ENCODE measurements at regions not wholly inside any gene's neighbourhood (a gene's known extent, or its start where the extent isn't known, plus 50 kb on each side); places are given as distances from the start of the nearest gene placed in this dataset.
A peak's percentile ranks its signal among the peaks of the same experiment; 100 is the strongest.
"Not testable (repeated sequence)": the region's sequence is repeated elsewhere in the genome, so short reads cannot be mapped to it uniquely, and the experiment has no call there.

DNA sequence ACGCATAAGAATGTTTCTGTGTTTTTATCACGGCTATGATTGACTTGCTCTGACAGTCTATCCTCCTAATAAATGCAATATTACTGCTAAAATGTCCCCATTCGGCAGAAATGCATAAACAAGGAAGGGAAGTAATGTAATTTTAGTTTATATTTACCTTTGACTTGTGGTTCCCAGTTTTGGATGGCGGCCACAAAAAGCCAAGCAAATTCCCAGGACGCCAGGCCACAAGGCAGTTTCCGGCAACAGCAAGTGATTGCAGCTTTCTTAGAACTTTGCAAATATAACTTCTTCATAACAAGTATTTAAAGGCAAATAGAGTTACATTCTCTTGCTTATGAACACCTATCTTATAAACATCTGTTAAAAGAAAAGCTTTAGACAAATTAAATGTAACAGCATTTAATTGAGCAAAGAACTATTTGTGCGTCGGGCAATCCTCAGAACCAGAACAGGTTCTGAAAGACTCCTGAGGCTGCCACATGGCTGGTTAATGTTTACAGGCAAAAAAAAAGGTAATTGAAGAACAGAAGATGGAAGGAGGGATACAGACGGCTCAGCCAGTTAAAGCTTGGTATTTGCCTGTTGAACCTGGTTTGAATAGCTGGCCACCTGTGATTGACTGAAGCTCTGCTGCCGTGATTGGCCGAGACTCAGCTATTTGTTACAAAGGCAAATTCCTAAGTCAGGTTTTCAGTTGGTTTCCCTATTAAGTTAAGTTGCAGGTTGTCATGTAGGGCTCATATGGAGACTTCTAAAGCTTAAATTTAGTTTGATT, 80.8 kb downstream of the C21orf91 start:
- DNase-seq (ENCODE audit: low read depth), result no peak

DNA sequence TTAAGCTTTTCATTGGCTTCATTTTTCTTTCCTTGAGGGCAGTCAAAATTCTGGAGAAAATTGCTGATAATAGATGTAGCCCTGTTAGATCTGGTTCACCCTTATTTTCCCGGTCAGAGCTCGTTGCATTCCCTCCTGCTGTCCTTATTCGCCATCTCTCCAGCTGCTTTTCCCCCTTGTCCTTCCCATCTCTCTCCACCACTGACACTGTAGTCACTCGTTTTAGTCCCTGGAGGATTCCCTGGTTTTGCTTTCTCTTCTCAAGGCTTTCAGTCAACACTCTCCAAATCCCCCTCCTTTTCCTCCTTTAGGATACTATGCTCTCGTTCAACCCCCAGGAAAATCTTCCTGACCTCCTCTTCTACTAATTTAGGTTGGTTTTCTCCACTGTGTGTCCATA, 83.1 kb downstream of the C21orf91 start:
- no peak for DNase-seq (ENCODE audit: low read depth)

DNA sequence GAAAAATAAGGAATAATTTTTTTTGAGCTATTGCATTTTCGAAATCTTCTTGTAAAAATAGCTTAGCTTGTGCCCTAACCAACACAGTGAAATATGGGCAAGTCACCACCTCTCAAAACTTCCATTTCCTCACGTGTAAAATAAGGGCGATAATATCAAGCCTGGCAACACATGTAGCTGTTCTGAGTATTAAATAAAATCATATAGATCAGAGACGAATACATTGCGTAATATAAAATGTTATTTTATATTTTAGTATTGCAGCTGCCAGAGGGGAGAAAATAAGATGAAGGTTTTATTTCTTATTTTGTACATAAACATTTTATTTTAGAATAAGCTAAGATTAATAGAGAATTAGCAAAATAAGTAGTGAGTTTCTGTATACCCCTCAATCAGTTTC, 85.9 kb downstream of the C21orf91 start:
- no peak for DNase-seq (ENCODE audit: low read depth)

DNA sequence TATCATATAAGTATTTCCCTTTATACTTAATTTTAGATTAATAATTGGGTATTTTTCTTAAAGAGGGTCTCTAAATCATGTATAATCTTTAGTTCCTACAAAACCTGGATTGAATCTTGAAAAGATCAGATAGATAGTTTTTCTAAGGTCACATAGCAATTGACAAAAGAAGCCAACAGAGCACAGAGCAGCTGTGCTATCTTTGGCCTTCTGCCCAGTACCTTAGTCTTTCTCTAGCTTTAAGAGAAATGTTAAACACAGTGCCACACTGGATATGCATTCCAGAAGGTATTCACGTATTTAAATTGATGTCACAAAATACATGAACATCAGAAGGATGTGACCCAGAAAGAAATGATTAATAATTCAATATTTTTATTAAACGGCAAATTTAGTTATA, 86.8 kb downstream of the C21orf91 start:
- no peak for DNase-seq (ENCODE audit: low read depth)

DNA sequence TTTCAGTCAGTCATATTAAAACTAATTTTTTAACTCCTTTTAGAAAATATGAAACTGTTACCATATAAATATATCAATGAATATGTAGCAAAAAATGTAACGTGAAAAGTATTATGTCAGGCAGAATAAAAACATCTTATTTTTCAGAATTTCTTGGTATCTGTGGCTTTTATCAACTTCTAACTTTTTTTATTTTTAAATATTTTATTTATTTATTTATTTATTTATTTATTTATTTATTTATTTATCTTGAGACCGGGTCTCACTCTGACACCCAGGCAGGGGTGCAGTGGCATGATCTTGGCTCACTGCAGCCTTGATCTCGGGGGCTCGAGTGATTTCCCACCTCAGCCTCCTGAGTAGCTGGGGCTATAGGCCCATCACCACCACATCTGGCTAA, 87.6 kb downstream of the C21orf91 start:
- DNase-seq (ENCODE audit: low read depth), result no peak

DNA sequence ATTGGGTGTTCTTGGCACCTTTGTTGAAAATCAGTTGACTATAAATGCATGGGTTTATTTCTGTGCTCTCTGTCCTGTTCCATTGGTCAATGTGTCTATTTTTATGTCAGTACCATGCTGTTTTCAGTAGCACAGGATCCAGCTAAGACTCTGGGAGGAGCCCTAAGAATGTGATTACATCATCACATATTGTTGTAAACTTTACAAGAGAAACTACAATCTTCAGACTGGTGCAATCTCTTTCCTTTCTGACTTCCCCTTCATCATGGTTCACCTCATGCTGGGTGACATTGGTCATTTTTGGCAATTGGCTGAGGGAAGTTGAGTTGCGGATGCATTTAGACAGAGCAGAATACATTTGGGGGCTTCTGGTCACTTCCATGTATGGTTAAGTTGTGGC, 88.4 kb downstream of the C21orf91 start:
- no peak for DNase-seq (ENCODE audit: low read depth)

DNA sequence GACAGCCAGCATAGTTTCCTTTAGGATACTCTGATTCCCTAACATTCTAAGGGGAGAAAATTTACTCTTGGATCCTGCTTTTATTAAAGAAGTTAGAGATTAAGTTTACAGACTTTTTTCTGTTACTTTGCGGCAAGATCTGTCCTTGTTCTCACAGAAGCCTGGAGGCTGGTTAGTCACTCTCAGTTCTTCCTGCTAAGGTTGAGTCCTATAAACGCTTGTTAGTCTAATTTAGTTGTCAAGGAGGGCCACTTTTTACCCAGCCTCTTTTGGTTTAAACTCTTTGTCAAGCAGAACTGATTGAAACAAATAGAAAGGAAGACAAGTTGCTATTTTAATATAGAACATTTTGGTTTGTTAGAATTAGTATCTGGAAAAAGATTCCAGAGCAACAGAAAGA, 89.7 kb downstream of the C21orf91 start:
- no peak for DNase-seq (ENCODE audit: low read depth)

DNA sequence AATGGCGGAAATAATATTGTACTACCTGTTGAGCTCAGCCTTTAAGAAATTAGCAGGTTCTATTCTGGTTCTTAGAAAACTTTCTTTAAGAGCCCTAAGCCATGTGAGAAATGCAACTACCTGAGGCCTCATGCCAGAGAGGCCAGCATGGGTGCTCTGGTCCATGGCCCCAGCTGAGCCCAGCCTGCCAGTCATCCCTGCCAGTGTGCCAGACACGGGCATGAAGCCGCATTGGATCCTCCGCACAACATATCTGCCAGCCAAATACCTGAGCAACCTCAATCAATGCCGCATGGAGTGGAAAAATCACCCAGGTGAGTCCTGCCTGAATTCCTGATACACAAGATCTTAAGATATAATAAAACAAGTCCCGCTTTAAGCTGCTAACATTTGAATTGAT, 91.8 kb downstream of the C21orf91 start:
- DNase-seq (ENCODE audit: low read depth), result no peak

DNA sequence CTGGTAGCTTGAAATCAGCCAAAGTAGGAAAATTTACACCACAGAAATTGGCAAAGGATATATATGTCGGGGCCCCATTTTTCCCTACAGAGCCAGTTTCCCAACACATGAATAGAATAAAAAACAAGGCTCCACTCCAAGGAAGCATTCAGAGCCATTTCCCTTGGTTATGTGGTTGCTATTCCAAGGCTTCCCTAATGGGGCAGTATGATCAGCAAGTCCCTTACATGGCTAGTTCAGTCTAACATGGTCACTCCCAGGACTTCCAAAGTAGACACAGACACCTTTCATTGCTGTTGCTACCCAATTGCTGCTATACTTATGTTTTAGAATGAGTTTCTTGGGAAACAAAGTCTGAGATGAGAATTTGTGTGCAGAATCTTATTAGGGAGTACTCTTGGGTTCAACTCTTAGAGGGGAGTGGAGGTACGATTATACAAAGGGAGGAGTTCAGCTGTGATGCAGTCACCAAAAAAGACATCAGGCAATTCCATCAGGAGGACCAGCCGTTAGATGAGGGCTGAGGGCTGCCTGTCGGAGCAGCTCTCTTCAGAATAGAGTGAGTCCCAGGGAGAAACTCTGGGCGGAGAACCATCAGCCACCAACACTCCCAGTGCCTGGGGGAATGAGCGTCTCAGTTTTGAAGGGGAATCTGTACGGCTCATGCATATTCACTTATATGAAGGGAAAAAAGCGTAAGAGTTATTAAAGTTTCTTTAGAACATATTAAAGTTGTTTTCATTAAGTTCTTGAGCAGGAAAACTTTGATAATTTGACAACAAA, 92.9 kb downstream of the C21orf91 start:
- DNase-seq (ENCODE audit: low read depth), result peak; percentile 0

DNA sequence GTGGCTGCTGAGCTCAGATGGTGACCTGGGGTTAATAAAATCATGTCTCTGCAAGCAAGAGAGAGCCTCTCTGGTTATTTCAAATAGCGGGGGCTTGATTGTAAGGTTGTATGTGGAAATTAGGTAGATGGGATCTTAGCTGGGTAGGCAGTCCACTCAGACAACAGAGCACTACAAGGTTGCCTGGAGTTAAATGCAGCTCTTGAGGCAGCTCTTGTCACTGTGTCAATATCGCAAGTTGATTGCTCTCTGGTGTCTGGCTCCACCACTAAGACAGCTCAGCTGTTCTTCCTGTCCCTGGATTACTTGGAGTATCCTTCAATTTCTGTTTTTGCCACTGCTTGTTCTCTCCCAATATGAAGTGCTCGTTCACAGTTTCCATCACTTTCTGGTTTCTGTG, 93.8 kb downstream of the C21orf91 start:
- DNase-seq (ENCODE audit: low read depth), result no peak

DNA sequence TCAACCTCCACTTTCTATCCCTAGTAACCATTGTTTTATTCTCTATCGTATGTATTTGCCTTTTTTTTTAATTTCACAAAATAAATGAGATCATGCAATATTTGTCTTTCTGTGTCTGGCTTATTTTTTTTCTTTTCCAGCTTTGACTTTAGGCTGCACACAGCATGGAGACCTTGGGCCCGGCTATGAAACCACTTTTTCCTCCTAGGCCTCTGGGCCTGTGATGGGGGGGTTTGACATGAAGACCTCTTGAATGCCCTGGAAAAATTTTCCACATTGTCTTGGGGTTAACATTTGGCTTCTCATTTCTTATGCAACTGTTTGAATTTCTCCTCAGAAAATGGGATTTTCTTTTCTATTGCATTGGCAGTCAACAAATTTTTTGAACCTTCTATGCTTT, 100.2 kb upstream of the BTG3 start:
- no peak for DNase-seq (ENCODE audit: low read depth)

DNA sequence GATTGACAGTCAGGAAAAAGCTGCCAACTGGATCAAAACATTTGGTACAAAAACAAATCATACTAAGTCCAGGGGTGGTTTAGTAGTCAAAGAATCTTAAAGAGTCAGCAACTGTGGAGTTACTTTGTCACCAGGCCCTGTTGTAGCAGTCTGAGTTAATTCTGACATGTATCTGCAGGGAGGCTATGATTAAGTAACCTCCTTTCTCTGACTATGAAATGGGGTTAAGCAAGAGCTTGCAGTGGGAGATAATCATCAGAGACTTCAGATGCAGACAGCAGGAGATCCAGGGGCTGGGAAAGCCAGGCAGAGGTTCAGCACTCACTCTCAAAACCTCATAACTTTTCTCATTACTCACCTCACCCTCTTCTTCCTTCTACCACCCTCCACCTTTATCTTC, 99.2 kb upstream of the BTG3 start:
- no peak for DNase-seq (ENCODE audit: low read depth)

DNA sequence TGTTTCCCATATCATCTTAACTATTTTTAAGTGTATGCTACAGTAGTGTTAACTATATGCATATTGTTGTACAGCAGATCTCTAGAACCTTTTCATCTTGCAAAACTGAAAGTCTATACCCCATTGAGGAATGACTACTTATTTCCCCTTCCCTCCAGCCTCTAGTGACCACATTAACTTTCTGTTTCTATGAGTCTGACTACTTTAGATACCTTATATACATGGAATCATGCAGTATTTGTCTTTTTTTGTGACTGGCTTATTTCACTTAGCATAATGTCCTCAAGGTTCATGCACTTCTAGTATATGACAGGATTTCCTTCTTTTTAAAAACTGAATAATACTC, 96.5 kb upstream of the BTG3 start:
- no peak for DNase-seq (ENCODE audit: low read depth)

DNA sequence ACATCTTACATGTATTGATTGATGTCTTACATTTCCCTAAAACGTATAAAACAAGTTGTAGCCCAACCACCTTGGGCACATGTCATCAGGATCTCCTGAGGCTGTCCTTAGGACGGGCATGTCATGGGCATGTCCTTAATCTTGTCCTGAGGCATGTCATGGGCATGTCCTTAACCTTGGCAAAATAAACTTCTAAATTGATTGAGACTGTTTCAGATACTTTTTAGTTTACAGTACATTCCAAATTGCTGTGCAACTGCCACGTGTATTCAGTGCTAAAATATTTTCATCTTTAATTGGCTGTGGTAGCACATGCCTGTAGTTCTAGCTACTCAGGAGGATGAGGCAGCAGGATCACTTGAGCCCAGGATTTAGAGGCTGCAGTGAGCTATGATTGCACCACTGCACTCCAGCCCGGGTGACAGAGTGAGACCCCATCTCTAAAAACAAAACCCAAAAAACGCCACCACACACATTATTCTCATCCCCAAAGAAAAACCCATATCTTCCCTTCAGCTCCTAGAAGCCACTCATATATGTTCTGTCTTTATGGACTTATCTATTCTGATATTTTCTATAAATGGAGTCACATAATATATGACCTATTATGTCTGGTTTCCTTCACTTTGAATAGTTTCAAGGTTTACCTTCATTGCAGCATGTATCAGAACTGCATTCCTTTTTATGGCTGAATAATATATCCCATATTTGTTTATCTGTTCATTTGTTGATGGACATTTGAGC, 96.0 kb upstream of the BTG3 start:
- no peak for DNase-seq (ENCODE audit: low read depth)

DNA sequence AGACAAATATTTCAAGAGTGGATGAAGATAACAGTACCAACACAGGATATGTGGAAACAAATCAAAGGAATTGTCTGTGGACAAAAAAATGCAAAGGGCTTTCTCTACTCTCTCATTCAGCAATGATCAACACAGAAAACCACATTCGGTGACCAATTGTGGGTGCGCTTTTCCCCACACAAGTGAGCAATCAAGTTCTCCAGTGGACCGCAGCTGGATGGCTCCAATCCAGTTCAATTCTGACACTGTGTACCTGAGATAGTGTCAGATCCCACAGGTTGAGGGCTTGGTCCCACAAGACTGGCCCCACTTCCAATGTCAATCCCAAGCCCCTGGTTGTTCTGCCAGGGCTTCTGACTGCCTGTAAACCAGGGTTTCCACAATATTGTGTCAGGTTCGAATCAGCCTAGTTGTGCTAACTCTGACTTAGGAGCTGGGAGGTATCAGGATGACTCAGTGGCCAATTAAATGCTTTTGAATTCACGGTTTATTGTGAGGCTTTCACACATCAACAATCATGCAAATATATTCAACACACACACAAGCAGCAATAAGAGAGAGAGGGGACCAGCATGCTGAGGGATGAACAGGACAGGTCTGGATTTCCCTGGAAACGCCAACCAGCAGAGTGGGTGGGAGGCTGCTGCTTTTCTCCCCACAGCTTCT, 87.0 kb upstream of the BTG3 start:
- DNase-seq (ENCODE audit: low read depth), result no peak

DNA sequence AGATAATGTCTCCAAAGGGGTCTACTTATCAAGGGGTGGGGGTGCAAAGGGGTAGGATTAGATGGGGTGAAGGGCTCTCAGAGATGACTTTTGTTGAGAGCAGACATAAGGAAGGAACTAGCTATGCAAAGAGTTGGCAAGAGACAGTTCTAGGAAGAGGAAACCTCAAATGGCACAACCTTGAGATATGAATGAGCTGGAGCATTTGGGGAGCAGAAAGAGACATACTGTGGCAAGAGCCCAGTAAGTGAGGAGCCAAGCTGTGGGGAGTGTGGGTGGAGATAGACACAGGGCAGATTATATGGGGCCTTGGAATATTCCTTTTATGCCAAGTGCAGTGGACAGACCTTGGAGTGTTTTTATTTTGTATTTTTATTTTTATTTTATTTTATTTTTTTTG, 84.8 kb upstream of the BTG3 start:
- no peak for DNase-seq (ENCODE audit: low read depth)

DNA sequence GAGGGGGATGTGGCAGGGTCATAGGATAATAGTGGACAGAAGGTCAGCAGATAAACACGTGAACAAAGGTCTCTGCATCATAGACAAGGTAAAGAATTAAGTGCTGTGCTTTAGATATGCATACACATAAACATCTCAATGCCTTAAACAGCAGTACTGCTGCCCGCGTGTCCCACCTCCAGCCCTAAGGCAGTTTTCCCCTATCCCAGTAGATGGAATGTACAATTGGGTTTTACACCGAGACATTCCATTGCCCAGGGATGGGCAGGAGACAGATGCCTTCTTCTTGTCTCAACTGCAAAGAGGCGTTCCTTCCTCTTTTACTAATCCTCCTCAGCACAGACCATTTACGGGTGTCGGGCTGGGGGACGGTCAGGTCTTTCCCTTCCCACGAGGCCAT, 81.7 kb upstream of the BTG3 start:
- not testable (repeated sequence) for DNase-seq (ENCODE audit: low read depth)

DNA sequence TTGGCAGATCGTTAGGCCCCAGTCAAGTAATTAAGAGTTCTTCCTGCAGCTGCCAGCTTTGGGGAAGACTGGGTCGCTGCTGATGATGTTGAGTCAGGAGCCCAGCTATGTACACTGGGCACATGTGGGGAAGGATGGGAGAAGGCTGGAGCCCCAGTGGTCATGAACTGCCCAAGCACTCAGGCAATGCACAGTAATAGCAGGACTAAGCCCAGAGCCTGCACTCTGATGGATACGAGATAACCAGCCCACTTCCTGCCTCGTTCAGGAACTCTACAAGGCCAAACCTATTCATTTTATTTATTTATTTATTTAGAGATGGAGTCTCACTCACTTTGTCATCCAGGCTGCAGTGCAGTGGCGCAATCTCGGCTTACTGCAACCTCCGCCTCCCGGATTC, 81.1 kb upstream of the BTG3 start:
- DNase-seq (ENCODE audit: low read depth), result no peak

DNA sequence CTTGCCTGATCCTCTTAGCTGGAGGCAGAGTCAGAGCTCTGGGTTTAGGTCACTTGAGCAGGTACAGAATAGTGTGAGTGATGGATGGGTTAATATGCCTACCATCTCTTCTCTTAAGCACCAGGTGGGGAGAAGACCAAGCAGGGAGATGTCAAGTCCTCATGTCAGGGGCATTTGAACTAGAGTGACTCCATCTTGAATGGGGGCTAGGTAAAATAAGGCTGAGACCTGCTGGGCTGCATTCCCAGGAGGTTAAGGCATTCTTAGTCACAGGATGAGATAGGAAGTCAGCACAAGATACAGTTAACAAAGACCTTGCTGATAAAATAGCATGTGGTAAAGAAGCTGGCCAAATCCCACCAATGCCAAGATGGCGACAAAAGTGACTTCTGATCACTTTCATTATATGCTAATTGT, 77.4 kb upstream of the BTG3 start:
- no peak for DNase-seq (ENCODE audit: low read depth)

DNA sequence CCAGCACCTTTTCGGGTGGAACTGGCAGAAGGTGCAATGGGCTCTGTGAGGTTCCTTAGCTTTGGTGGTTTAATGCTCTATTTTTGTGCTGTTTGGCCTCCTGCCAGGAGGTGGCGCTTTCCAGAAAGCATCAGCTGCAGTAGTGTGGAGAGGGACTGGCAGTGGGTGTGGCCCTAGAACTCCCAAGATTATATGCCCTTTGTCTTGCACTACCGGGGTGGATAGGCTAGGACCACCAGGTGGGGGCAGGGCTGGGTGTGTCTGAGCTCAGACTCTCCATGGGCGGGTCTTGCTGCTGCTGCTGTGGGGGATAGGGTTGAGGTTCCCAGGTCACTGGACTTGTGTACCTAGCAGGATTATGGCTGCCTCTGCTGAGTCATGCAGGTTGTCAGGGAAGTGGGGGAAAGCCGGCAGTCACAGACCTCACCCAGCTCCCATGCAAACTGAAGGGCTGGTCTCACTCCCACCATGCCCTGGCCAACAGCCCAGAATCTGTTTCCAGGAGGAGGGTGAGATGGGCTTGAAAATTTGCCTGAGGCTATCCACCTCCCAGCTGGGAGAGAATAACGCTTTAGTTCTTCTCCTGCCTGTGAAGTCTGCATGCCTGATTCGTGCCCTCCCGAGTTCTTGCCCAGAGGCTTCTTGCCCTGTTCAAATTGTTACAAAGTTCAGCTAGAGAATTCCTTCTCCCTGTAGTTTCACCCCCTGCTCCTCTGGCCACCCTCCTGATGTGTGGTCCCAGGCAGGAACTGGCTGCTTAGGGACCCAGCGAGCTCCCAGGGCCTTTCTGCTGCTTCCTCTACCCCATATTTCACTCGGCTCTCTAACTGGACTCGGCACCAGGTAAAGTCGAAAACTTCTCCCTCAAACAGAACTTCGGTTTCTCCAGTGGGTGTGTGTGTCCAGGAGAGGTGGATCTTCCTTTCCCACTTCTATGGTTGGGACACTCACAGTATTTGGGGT, 76.5 kb upstream of the BTG3 start:
- peak; percentile 13 for DNase-seq (ENCODE audit: low read depth)

DNA sequence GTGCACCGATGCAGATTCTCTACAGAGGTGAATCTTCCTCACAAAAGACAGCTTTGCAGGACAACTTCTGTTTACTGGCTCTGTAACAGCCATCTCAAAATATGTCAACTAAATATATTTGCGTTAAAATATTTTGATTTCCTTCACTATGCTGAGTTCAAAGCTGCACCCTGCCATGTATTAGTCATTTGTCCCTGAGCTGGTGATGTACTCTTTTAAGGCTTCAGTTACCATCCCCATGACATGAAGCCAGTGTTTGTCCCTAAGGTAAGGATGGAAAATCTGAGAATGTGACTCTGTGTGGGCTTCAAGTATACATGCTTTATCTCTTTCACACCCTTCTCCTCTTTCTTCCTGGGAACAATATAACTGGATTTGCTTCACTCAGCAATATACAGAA, 70.2 kb upstream of the BTG3 start:
- no peak for DNase-seq (ENCODE audit: low read depth)

Data from ELR (cell line).